ENCODE measurements at regions not wholly inside any gene's neighbourhood (a gene's known extent, or its start where the extent isn't known, plus 50 kb on each side); places are given as distances from the start of the nearest gene placed in this dataset.

GRCh38 chr15:97861529-97862260 lies 98.8 kb upstream of the ARRDC4 start:
- TF ChIP-seq EZH2 (IDR thresholded peaks at IDR 0.05; ENCODE audit: insufficient read depth, poor library complexity, severe bottlenecking) (no peak), EZH2phosphoT487 (IDR thresholded peaks at IDR 0.05; ENCODE audit: insufficient read depth, low read depth) (no peak)

Measured in GM23248 (cell line).